Bronchial epithelial cell (primary cell): ENCODE measurements at regions not wholly inside any gene's neighbourhood (a gene's known extent, or its start where the extent isn't known, plus 50 kb on each side); places are given as distances from the start of the nearest gene placed in this dataset.

Experiments
- DNase-seq: peaks from one replicate; pipeline ENCODE4 v3.0.0-alpha.2; 2010; ENCODE audit warnings: low read depth
- FAIRE-seq: peaks from 2 replicates; lab custom pipeline; 2011; peaks lifted over from hg19 to GRCh38; lab: Jason Lieb, UNC
- H3K27me3 ChIP-seq: 2 replicates; pipeline ENCODE4 v1.5.1; 2011; ENCODE audit warnings: low read length; ENCODE audit not compliant: control insufficient read depth, insufficient read depth
- H3K36me3 ChIP-seq: 2 replicates; pipeline ENCODE4 v1.5.1; 2011; ENCODE audit warnings: low read length; ENCODE audit not compliant: control insufficient read depth, insufficient read depth
- H3K4me3 ChIP-seq: 2 replicates; pipeline ENCODE4 v1.5.1; 2011; ENCODE audit warnings: mild to moderate bottlenecking, low read depth, low read length, control low read depth
- TF ChIP-seq, protein P1 (sequence below): IDR thresholded peaks from 2 replicates; pipeline ENCODE4 v1.5.1; 2011; ENCODE audit warnings: mild to moderate bottlenecking, moderate library complexity, low read length, control low read depth, inconsistent platforms; ENCODE audit not compliant: insufficient read depth, severe bottlenecking

DNA sequence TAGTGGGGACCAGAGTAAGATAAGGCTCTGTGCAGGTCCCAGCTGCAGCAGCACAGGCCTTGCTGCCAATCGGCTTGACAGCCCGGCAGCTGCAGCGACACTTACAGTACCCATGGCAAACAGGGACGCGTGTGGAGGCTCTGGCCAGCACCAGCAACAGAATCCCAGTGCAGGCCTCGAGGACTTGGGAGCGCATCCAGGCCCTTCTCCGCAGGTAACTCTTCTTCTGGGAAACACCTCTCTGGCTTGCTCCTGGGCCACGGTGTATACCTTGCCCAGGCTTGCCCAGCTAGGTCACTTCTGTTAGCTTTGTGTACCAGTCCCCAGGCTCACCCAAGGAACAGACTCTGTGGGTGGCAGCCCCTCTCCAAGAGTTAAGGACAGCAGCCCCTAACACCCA is 126.7 kb downstream of the CTTN start:
- DNase-seq (peak; percentile 52), FAIRE-seq (no peak)
- no peak overlapping the region for H3K4me3 ChIP-seq
- TF ChIP-seq, protein P1, sequence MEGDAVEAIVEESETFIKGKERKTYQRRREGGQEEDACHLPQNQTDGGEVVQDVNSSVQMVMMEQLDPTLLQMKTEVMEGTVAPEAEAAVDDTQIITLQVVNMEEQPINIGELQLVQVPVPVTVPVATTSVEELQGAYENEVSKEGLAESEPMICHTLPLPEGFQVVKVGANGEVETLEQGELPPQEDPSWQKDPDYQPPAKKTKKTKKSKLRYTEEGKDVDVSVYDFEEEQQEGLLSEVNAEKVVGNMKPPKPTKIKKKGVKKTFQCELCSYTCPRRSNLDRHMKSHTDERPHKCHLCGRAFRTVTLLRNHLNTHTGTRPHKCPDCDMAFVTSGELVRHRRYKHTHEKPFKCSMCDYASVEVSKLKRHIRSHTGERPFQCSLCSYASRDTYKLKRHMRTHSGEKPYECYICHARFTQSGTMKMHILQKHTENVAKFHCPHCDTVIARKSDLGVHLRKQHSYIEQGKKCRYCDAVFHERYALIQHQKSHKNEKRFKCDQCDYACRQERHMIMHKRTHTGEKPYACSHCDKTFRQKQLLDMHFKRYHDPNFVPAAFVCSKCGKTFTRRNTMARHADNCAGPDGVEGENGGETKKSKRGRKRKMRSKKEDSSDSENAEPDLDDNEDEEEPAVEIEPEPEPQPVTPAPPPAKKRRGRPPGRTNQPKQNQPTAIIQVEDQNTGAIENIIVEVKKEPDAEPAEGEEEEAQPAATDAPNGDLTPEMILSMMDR, result no peak
- no peaks in the 10 kb centered on the region for H3K36me3 ChIP-seq
- peaks cover 2% of the 10 kb centered on the region for H3K27me3 ChIP-seq

- FAIRE-seq, result no peak
- TF ChIP-seq, protein P1, result peak; percentile 10
- no peaks in the 10 kb centered on the region for H3K36me3 ChIP-seq
- H3K27me3 ChIP-seq, result peaks cover 2% of the 10 kb centered on the region
- no peak for DNase-seq
- H3K4me3 ChIP-seq, result no peak overlapping the region
Measured at GRCh38 chr11:70525466-70525865, 127.1 kb downstream of the CTTN start.

- no peak for FAIRE-seq
- TF ChIP-seq, protein P1, result no peak
- H3K27me3 ChIP-seq, result peaks cover 2% of the 10 kb centered on the region
- H3K4me3 ChIP-seq, result no peak overlapping the region
- no peaks in the 10 kb centered on the region for H3K36me3 ChIP-seq
- no peak for DNase-seq
Measured at GRCh38 chr11:70526116-70527045, 128.1 kb downstream of the CTTN start.

DNA sequence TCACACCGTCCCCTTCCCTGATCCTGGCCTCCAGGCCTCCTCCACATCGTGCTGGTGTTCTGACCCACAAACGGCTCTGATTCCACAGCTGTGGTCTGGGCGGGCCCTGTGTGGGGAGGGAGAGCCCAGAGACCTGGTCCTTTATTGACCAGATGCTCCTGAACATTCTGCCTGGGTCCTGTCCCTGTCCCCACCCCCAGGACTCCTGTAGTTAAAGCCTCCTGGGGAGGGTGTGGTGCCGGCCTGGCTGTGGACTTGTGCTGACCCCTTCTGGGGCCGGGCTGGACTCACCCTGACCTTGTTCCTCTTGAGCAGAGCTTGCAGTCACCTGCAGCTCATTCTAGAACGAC is 128.7 kb downstream of the CTTN start:
- peaks cover under 1% of the 10 kb centered on the region for H3K27me3 ChIP-seq
- TF ChIP-seq, protein P1, result no peak
- H3K4me3 ChIP-seq, result no peak overlapping the region
- DNase-seq (no peak), FAIRE-seq (no peak)
- no peaks in the 10 kb centered on the region for H3K36me3 ChIP-seq

DNA sequence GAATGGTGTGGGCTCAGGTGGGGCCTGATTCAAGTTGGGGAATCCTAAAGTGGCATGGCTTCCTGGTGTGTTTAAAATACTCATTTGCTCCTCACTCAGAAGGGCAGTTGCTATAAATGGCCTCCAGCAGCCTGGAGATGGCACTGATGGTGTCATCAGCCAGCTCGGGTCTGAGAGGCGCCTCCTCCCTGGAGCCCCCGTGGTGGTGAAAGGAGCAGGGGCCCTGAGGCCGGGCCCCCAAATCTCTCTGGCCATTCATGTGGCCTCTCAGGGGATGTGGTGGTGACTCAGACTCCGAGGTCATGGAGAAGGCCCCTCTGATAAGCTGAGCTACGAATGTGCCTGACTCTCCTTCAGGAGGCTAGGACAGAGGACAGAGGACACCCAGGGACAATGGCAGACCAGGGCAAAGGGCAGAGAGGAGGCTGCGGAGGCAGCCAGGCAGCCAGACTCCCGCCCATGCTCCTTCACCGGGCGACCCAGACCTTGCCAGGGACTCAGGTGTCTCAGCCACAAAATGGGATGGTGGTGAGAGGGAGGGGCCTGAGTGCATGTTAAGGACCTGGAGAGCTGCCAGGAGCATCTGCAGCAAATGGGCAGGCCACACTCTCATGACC is 129.2 kb downstream of the CTTN start:
- DNase-seq, result no peak
- TF ChIP-seq, protein P1, result no peak
- Histone ChIP-seq H3K4me3 (no peak overlapping the region), H3K36me3 (no peaks in the 10 kb centered on the region), H3K27me3 (no peaks in the 10 kb centered on the region)
- no peak for FAIRE-seq
